Gastrocnemius medialis (tissue), 4 donors: ENCODE measurements at regions not wholly inside any gene's neighbourhood (a gene's known extent, or its start where the extent isn't known, plus 50 kb on each side); places are given as distances from the start of the nearest gene placed in this dataset.

Source experiments
- ATAC-seq, 2 donors: fragments of 150-250 bp; one replicate each; pipeline ENCODE4 v1.9.1; 2016
- DNase-seq, 2 donors: peaks; one replicate each; pipeline ENCODE4 v3.0.0-alpha.2; 2019
- H3K27ac ChIP-seq, 4 donors: fragments of 200-600 bp; sonication (generic); 1 replicate in 1 of 4; 2 replicates in 3 of 4; pipeline ENCODE4 v1.5.1; 2016 to 2018; ENCODE audit warnings: mild to moderate bottlenecking in 2 of 4, moderate library complexity in 1 of 4
- H3K27me3 ChIP-seq, 3 donors: fragments of 200-600 bp; sonication (generic) in 2 of 3; 1 replicate in 1 of 3; 2 replicates in 2 of 3; pipeline versions ENCODE4 v1.5.1 to v1.6.0; 2016 to 2019; ENCODE audit warnings: mild to moderate bottlenecking in 1 of 3, moderate library complexity in 1 of 3
- H3K36me3 ChIP-seq, 2 donors: fragments of 200-600 bp; sonication (generic) in 1 of 2; one replicate each; pipeline ENCODE4 v1.5.1; 2017 to 2018
- H3K4me1 ChIP-seq, 2 donors: fragments of 200-600 bp; sonication (generic) in 1 of 2; one replicate each; pipeline ENCODE4 v1.5.1; 2016 to 2017; ENCODE audit warnings: mild to moderate bottlenecking in 2 of 2
- H3K4me3 ChIP-seq, 4 donors: fragments of 200-600 bp; sonication (generic) in 3 of 4; 1 replicate in 1 of 4; 2 replicates in 3 of 4; pipeline ENCODE4 v1.5.1; 2016 to 2019; ENCODE audit warnings: mild to moderate bottlenecking in 2 of 4
- H3K9me3 ChIP-seq, 3 donors: fragments of 200-600 bp; sonication (generic) in 2 of 3; 1 replicate in 1 of 3; 2 replicates in 2 of 3; pipeline ENCODE4 v1.5.1; 2016 to 2019
- POLR2A ChIP-seq, 2 donors: fragments of 450-650 bp; IDR thresholded peaks; one replicate each; pipeline ENCODE4 v1.6.1; 2017; ENCODE audit warnings: antibody characterized with exemption in 2 of 2, mild to moderate bottlenecking in 2 of 2, moderate library complexity in 2 of 2
- in situ Hi-C, 4 donors: fragments of 200-750 bp; cut with MboI; loops; one replicate each; pipeline versions ENCODE4 v1.15.0 to v1.8.0; 2017; ENCODE audit warnings: low sequenced_read_pairs in 4 of 4
- intact Hi-C: fragments of 100-400 bp; cut with DNase I; formaldehyde crosslinking; loops from one replicate; pipeline ENCODE4 v1.15.1; 2023; ENCODE audit warnings: low total_unique reads
- TF ChIP-seq, protein P1 (sequence below), 5 experiments: fragments of 450-650 bp in 3 of 5; fragments of 200-600 bp in 2 of 5; sonication (generic) in 2 of 5; IDR thresholded peaks in 4 of 5; conservative IDR thresholded peaks in 1 of 5; 1 replicate in 4 of 5; 2 replicates in 1 of 5; pipeline ENCODE4 v1.5.1; 2016 to 2019; ENCODE audit warnings: antibody characterized with exemption in 5 of 5, mild to moderate bottlenecking in 3 of 5, moderate library complexity in 3 of 5

DNA sequence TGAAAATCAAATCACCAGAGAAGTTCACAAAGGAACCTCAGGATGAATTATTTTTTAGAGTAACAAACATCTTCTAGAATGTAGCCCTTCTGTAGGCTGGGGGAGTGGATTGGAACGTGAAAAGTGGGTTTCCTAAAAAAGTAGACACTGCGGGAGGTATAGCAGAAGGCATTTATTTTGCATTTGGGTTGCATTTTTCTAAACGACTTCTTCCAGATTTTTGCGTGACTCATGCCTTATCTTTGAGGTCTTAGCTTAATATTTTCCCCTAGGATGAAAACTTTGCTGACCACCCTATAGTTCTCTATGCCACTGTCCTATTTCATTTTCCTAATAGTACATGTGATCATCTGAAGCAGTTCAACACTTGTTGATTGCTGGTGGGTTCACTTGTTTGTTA is 112.7 kb upstream of the JCAD start:
- Histone ChIP-seq H3K27ac (no peak overlapping the region), H3K9me3 (no peaks in the 10 kb centered on the region), H3K36me3 (no peaks in the 10 kb centered on the region), H3K4me3 (no peak overlapping the region), H3K27me3 (peaks cover 0 to 3% (median 0%) of the 10 kb centered on the region in 3 donors), H3K4me1 (no peaks in the 10 kb centered on the region)
- DNase-seq, result no peak
- intact Hi-C loops (no loop called here), in situ Hi-C loops (no loop called here)
- ATAC-seq, result no peak
- TF ChIP-seq POLR2A (IDR thresholded peaks at IDR 0.05), result no peak
- TF ChIP-seq, protein P1, sequence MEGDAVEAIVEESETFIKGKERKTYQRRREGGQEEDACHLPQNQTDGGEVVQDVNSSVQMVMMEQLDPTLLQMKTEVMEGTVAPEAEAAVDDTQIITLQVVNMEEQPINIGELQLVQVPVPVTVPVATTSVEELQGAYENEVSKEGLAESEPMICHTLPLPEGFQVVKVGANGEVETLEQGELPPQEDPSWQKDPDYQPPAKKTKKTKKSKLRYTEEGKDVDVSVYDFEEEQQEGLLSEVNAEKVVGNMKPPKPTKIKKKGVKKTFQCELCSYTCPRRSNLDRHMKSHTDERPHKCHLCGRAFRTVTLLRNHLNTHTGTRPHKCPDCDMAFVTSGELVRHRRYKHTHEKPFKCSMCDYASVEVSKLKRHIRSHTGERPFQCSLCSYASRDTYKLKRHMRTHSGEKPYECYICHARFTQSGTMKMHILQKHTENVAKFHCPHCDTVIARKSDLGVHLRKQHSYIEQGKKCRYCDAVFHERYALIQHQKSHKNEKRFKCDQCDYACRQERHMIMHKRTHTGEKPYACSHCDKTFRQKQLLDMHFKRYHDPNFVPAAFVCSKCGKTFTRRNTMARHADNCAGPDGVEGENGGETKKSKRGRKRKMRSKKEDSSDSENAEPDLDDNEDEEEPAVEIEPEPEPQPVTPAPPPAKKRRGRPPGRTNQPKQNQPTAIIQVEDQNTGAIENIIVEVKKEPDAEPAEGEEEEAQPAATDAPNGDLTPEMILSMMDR (IDR thresholded peaks at IDR 0.05 in 4 of 5, conservative IDR thresholded peaks at IDR 0.05 in 1 of 5), result no peak

- in situ Hi-C loops, result no loop called here
- intact Hi-C loops, result no loop called here
- Histone ChIP-seq H3K4me1 (no peaks in the 10 kb centered on the region), H3K36me3 (no peaks in the 10 kb centered on the region), H3K27ac (no peak overlapping the region), H3K9me3 (no peaks in the 10 kb centered on the region), H3K4me3 (no peak overlapping the region), H3K27me3 (peaks cover 0 to 3% (median 0%) of the 10 kb centered on the region in 3 donors)
- ATAC-seq (no peak), DNase-seq (no peak)
- TF ChIP-seq, protein P1 (IDR thresholded peaks at IDR 0.05 in 4 of 5, conservative IDR thresholded peaks at IDR 0.05 in 1 of 5), result no peak
- TF ChIP-seq POLR2A (IDR thresholded peaks at IDR 0.05), result no peak
These were observed 112.2 kb upstream of the JCAD start for GRCh38 chr10:30171601-30172000.

- no peak for ATAC-seq
- TF ChIP-seq, protein P1 (IDR thresholded peaks at IDR 0.05 in 4 of 5, conservative IDR thresholded peaks at IDR 0.05 in 1 of 5), result no peak
- no peak for TF ChIP-seq POLR2A (IDR thresholded peaks at IDR 0.05)
- intact Hi-C loops, result no loop called here
- in situ Hi-C loops, result no loop called here
- no peak for DNase-seq
- Histone ChIP-seq H3K9me3 (no peaks in the 10 kb centered on the region), H3K4me3 (no peak overlapping the region), H3K27ac (no peak overlapping the region), H3K27me3 (peaks cover 0 to 3% (median 0%) of the 10 kb centered on the region in 3 donors), H3K36me3 (no peaks in the 10 kb centered on the region), H3K4me1 (no peaks in the 10 kb centered on the region)
These were observed 111.4 kb upstream of the JCAD start for GRCh38 chr10:30170814-30171213.

DNA sequence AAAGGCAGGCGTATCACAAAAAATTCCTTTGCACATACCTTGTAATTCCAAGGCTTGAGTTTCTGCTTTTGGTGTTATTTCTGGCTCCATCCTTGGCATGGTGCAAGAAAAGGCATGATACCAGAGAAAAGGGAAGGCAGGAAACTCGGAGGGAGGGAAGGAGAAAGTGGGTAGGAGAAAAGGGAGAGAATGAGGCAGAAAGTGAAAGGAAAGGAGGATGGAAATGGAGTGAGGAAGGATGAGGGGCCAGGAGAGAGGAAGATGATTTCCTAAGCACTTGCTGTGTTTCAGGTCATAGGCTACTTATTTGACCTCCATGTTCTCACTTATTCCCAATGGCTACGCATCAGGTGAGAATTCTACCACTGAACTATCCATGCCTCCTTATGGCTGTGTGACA is 110.8 kb upstream of the JCAD start:
- in situ Hi-C loops, result no loop called here
- H3K9me3 ChIP-seq, result no peaks in the 10 kb centered on the region
- no peak overlapping the region for H3K4me3 ChIP-seq
- DNase-seq, result no peak
- no peak for ATAC-seq
- peaks cover 0 to 3% (median 0%) of the 10 kb centered on the region in 3 donors for H3K27me3 ChIP-seq
- no peak for TF ChIP-seq POLR2A (IDR thresholded peaks at IDR 0.05)
- no peak overlapping the region for H3K27ac ChIP-seq
- H3K36me3 ChIP-seq, result no peaks in the 10 kb centered on the region
- no peaks in the 10 kb centered on the region for H3K4me1 ChIP-seq
- intact Hi-C loops, result no loop called here

GRCh38 chr10:30169342-30169741 is 110.0 kb upstream of the JCAD start:
- no peak for ATAC-seq
- Histone ChIP-seq H3K4me3 (no peak overlapping the region), H3K36me3 (no peaks in the 10 kb centered on the region), H3K4me1 (no peaks in the 10 kb centered on the region), H3K27me3 (peaks cover 0 to 3% (median 0%) of the 10 kb centered on the region in 3 donors), H3K27ac (no peak overlapping the region), H3K9me3 (no peaks in the 10 kb centered on the region)
- in situ Hi-C loops, result no loop called here
- intact Hi-C loops, result no loop called here
- no peak for DNase-seq
- TF ChIP-seq, protein P1 (IDR thresholded peaks at IDR 0.05 in 4 of 5, conservative IDR thresholded peaks at IDR 0.05 in 1 of 5), result no peak
- no peak for TF ChIP-seq POLR2A (IDR thresholded peaks at IDR 0.05)
